GM20431 (cell line): ENCODE measurements at regions not wholly inside any gene's neighbourhood (a gene's known extent, or its start where the extent isn't known, plus 50 kb on each side); places are given as distances from the start of the nearest gene placed in this dataset.

Experiments used
- in situ Hi-C: fragments of 300-500 bp; cut with MseI, MboI; formaldehyde crosslinking; loops from one replicate; pipeline ENCODE4 v1.15.0; 2020; ENCODE audit warnings: low sequenced_read_pairs; ENCODE audit not compliant: unreplicated experiment

DNA sequence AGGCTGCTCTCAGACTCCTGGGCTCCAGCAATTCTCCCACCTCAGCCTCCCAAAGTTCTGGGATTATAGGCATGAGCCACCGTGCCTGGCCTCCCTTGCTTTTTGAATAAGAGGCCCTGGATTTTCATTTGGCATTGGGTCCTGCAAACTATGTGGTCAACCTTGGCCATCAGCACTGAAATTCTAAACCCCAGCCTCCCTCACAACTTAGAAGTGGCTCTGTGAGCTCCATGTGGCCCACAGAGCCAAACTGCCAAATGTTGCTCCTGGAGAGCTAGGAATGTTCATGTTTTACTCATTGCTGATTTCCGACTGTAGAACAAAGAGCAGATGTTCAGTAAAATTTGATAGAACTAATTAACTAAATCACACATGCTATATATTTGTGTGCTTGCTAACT is 210.6 kb upstream of the AGAP1 start:
- in situ Hi-C loops: no loop called here

GRCh38 chr2:235286622-235287374 is 207.0 kb upstream of the AGAP1 start:
- in situ Hi-C loops: no loop called here

DNA sequence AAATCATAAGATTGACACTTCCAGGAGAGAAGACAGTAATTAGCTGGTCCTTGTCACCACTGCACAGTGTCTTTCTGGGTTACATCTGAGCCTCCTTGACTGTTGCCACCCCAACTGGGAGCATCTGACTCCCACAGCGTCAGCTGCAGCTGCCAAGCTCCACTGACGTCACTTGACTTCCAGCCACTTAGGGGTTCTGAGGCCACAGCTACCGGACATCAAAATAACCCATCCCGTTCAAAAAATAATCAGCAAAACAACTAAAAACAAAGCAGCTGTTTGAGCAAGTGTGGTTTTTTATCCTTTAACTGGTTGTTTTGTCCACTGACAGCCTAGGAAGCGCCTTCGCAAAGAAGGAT is 206.5 kb upstream of the AGAP1 start:
- in situ Hi-C loops: no loop called here

DNA sequence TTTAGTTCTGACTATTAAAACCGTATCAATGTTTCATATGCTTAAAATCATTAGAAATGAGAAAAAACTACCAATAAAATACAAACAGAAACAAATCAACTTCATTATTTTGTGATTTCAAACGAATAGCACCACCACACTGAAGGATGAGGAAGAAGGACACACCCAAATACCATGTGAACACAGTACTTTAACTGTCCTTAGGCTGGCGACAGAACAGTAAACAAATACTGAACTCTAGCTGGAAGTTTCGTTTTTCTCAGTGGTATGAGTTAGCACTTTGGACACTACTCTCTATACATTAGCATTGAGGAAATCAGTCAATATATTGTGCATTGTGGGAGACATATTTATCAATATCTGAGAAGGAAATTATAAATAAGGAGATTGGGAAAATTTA is 202.4 kb upstream of the AGAP1 start:
- in situ Hi-C loops: no loop called here

DNA sequence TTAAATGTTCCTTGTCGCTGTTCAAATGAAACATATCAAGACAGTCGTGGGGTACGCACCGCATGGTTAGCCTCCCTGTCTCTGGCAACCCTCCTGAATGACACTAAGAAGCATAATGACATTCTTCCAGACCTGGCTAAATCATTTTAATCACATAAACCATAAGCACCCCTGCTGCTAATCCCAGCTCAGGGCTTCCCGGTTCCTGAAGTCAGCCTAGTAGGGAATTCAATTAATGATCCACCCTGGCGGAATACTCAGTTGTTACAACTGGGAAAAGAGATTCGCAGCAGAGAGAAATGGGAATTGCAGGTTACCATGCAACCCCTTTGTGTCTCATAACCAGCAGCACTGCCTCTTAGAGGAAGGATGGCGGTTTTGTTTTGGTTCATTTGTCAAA is 200.8 kb upstream of the AGAP1 start:
- in situ Hi-C loops: no loop called here

GRCh38 chr2:235295831-235296230 is 198.0 kb upstream of the AGAP1 start:
- in situ Hi-C loops: no loop called here

DNA sequence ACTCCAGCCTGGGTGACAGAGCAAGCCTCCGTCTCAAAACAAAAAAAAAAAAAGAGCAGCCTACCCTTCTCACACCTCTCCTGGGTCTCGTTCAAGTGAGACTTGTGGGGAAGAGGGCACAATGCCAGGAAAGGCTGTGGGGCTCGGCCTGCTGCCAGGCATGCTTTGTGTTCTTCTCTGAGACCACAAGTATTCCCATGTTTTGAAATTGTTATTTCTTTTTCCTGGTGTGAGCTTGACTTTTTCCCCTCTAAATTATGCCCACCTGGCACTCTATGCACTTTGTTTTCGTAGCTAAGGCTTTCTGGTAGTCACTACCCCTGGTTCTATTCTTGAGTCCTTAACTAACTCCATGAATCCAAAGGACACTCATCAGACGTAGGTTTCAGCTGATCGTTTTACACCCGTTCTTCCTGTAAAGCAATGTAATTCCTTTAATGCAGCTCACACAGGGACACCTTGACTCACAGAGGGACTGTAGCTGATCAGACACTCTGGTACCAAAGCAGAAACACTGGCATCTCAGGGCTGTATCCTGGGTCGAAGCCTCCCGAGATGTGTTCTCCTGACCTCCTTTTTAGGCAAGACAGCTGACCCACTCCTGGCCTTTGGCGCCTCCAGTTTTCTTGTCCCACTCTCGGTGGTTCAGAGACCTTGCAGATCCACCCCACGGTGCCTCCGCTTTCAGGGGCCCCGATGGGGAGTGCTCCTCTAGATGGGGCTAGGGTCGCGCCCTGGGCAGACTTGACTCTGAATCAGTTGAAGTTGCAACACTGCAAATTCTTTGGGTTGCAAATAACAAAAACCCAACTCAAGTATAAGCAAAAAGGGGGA is 193.3 kb upstream of the AGAP1 start:
- in situ Hi-C loops: no loop called here

- in situ Hi-C loops: no loop called here
Observed at GRCh38 chr2:235301202-235302076, 192.4 kb upstream of the AGAP1 start.

- in situ Hi-C loops: no loop called here
Observed at GRCh38 chr2:235302263-235302662, 191.6 kb upstream of the AGAP1 start.

- in situ Hi-C loops: no loop called here
Observed at GRCh38 chr2:235303499-235304291, 190.1 kb upstream of the AGAP1 start.

GRCh38 chr2:235305678-235306077 is 188.2 kb upstream of the AGAP1 start:
- in situ Hi-C loops: no loop called here

DNA sequence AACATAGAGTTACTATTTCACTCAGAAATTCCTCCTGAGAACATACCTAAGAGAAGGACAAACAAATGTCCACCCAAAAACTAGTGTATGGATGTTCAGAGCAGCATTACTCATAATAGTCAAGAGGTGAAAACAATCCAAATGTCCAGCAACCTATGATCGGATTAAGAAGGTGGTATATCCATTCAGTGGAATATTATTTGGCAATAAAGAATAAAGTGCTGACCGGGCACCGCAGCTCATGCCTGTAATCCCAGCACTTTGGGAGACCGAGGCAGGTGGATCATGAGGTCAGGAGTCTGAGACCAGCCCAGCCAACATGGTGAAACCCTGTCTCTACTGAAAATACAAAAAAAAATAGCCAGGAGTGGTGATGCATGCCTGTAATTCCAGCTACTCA is 182.8 kb upstream of the AGAP1 start:
- in situ Hi-C loops: no loop called here

GRCh38 chr2:235312571-235312970 is 181.3 kb upstream of the AGAP1 start:
- in situ Hi-C loops: no loop called here

- in situ Hi-C loops: no loop called here
Observed at GRCh38 chr2:235314371-235314930, 179.4 kb upstream of the AGAP1 start.

DNA sequence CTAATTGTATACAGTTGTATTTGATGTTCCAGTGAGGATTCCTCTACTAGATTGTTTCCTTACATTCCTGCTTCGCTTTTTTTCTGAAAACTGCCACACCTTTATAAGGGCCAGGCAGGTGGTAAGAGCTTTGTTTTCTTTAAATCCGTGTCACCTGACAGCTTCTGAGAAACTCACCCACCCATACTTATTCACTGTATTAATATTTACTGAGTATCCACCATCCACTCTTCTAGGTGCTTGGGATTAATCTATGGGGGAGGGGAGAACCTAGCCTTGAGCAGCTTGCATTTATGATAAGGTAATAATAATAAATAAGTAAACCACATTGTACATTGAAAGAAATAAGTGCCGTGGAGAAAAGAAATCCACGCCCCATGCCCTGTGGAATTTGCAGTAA is 174.7 kb upstream of the AGAP1 start:
- in situ Hi-C loops: no loop called here

DNA sequence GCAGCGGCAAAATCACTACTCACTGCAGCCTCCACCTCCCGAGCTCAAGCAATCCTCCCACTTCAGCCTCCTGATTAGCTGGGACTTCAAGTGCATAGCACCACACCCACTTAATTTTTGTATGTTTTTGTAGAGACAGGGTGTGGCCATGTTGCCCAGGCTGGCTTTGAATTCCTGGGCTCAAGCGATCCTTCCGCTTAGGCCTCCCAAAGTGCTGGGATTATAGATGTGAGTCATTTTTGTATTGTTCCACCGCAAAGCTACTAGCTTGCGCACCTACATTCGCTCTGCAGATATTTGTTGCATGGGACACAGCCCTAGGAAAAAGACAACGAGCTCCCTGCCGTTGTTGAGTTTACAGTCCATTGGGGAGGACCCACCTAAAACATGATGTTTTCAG is 173.5 kb upstream of the AGAP1 start:
- in situ Hi-C loops: no loop called here

DNA sequence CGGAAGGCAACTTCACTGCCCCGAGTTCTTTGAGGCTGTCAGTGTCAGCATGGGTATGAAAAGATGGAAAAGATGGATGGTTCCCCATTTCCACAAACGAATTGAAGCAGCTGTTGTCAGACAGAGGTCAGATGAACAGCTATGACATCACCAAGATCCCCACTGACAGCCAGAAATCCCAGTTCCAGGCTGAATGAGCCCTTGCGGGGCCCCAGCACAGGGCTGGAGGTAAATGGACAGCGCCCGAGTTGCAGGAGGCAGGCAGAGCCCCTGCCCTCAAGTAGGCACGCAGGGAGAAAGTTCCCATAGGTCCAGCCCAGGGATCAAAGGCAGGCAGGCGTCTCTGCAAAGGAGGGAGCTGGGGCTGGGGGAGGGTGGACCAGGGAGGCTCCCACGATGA is 169.5 kb upstream of the AGAP1 start:
- in situ Hi-C loops: no loop called here

- in situ Hi-C loops: no loop called here
Observed at GRCh38 chr2:235325151-235325550, 168.7 kb upstream of the AGAP1 start.

DNA sequence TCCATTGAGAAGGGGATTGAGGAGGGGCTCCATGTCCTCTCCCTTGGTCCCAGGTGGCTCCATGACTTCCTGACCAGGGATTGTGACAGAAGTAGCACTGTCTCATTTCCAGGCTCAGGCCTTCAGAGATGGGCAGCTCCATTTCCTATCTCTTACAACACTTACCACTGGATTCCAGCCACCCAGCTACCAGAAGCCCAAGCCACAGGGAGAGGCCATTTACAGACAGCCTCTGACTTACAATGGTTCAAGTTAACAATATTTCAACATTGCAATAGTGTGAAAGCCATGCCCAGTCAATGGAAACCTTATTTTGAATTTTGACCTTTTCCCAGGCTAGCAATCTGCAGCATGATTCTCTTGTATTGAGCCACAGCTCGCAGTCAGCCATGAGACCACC is 164.9 kb upstream of the AGAP1 start:
- in situ Hi-C loops: no loop called here
